Suprapubic skin (tissue), 3 donors: ENCODE measurements at regions not wholly inside any gene's neighbourhood (a gene's known extent, or its start where the extent isn't known, plus 50 kb on each side); places are given as distances from the start of the nearest gene placed in this dataset.

Experiments used
- EP300 ChIP-seq: sonication (generic); formaldehyde crosslinking; IDR thresholded peaks from one replicate; pipeline ENCODE4 v1.6.1; 2017; ENCODE audit warnings: antibody characterized with exemption
- POLR2A ChIP-seq, 2 donors: fragments of 450-650 bp; IDR thresholded peaks; one replicate each; pipeline ENCODE4 v1.6.1; 2017; ENCODE audit warnings: antibody characterized with exemption in 2 of 2, mild to moderate bottlenecking in 2 of 2, moderate library complexity in 2 of 2
- TF ChIP-seq, protein P1 (sequence below), 2 donors: fragments of 200-600 bp in 1 of 2; fragments of 450-650 bp in 1 of 2; sonication (generic) in 1 of 2; IDR thresholded peaks; one replicate each; pipeline ENCODE4 v1.5.1; 2016 to 2019; ENCODE audit warnings: antibody characterized with exemption in 2 of 2, mild to moderate bottlenecking in 1 of 2, moderate library complexity in 1 of 2

DNA sequence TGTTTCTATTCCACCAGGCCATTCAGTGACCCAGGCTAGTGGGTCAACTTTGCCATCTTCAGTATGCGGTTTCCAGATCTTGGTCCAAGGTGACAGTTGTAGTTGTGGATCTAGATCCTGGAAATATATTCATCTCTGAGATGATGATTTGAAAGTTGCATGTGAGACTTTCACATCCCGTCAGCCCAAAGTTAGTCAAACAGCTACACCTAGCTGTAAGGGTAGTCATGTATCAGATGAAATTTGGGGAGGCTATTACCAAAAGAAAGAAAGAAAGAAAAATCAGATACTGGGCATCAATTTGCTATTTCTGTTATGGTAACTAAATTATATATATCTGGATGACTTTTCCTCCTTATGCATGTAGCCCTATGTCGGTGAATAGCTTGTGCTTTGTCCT is 259.4 kb upstream of the ARX start:
- TF ChIP-seq, protein P1, sequence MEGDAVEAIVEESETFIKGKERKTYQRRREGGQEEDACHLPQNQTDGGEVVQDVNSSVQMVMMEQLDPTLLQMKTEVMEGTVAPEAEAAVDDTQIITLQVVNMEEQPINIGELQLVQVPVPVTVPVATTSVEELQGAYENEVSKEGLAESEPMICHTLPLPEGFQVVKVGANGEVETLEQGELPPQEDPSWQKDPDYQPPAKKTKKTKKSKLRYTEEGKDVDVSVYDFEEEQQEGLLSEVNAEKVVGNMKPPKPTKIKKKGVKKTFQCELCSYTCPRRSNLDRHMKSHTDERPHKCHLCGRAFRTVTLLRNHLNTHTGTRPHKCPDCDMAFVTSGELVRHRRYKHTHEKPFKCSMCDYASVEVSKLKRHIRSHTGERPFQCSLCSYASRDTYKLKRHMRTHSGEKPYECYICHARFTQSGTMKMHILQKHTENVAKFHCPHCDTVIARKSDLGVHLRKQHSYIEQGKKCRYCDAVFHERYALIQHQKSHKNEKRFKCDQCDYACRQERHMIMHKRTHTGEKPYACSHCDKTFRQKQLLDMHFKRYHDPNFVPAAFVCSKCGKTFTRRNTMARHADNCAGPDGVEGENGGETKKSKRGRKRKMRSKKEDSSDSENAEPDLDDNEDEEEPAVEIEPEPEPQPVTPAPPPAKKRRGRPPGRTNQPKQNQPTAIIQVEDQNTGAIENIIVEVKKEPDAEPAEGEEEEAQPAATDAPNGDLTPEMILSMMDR (IDR thresholded peaks at IDR 0.05): no peak
- TF ChIP-seq POLR2A (IDR thresholded peaks at IDR 0.05): no peak
- TF ChIP-seq EP300: no peak
